HepG2 (cell line): ENCODE measurements at regions not wholly inside any gene's neighbourhood (a gene's known extent, or its start where the extent isn't known, plus 50 kb on each side); places are given as distances from the start of the nearest gene placed in this dataset.

ENCODE experiments used
- ATAC-seq: fragments of 200-7000 bp; cut with Tn5 transposase; 3 replicates; pipeline ENCODE4 v1.9.1; 2020; ENCODE audit warnings: mild to moderate bottlenecking, moderate library complexity
- BruUV-seq: library from RNA; stranded (reverse); fragments of 400-500 nt; replicated peaks from 2 replicates; lab custom pipeline; 2021; lab: Mats Ljungman, UMichigan
- CTCF ChIA-PET: fragments of 300-600 bp; formaldehyde crosslinking; extraction: SDS; loops from one replicate; lab custom pipeline; 2021; ENCODE audit warnings: low total read pairs, inconsistent platforms, low intra/inter-chr PET ratio; lab: Yijun Ruan, JAX
- POLR2A ChIA-PET: fragments of 350-600 bp; sonication (Branson Sonifier 250); formaldehyde crosslinking; loops from one replicate; lab custom pipeline; 2020; ENCODE audit warnings: antibody characterized with exemption, inconsistent platforms; lab: Yijun Ruan, JAX
- DNase-seq: peaks from one replicate; pipeline ENCODE4 v3.0.0-alpha.2; 2015; ENCODE audit warnings: low spot score
- FAIRE-seq: peaks from 3 replicates; lab custom pipeline; 2011; peaks lifted over from hg19 to GRCh38; lab: Jason Lieb, UNC
- H2AFZ ChIP-seq: one replicate; pipeline ENCODE4 v1.6.1; 2011; ENCODE audit warnings: low read length, inconsistent platforms
- H3K27ac ChIP-seq: fragments of 300-600 bp; 3 replicates; pipeline ENCODE4 v1.8.0; 2011; ENCODE audit warnings: mixed run types, mild to moderate bottlenecking, mixed read lengths, low read length, inconsistent platforms; ENCODE audit not compliant: insufficient read depth; ENCODE audit errors: extremely low read length
- H3K27me3 ChIP-seq, 2 experiments: fragments of 200-600 bp in 1 of 2; 2 replicates in 1 of 2; 3 replicates in 1 of 2; pipeline versions ENCODE4 v1.6.0 to v1.8.0; 2011; ENCODE audit warnings: low read length in 2 of 2, mild to moderate bottlenecking in 2 of 2, moderate library complexity in 2 of 2, inconsistent platforms in 1 of 2; ENCODE audit not compliant: insufficient read depth in 2 of 2, control insufficient read depth in 1 of 2
- H3K36me3 ChIP-seq, 2 experiments: fragments of 200-600 bp in 1 of 2; replicated peaks in 1 of 2; 2 replicates in 1 of 2; 3 replicates in 1 of 2; pipeline versions ENCODE4 v1.5.1 to v1.8.0; 2011; ENCODE audit warnings: low read length in 2 of 2, inconsistent platforms in 1 of 2; ENCODE audit not compliant: insufficient read depth in 2 of 2, control insufficient read depth in 1 of 2
- H3K4me1 ChIP-seq: 2 replicates; pipeline ENCODE4 v1.5.1; 2012; ENCODE audit warnings: low read length, inconsistent platforms; ENCODE audit not compliant: insufficient read depth
- H3K4me2 ChIP-seq: 2 replicates; pipeline ENCODE4 v1.6.0; 2011; ENCODE audit warnings: low read depth, low read length, inconsistent platforms
- H3K4me3 ChIP-seq, 3 experiments: fragments of 200-600 bp in 1 of 3; sonication (generic), shearing (Covaris generic) in 1 of 3; replicated peaks in 1 of 3; 2 replicates each; pipeline ENCODE4 v1.5.1; 2011 to 2016; ENCODE audit warnings: low read length in 3 of 3, inconsistent platforms in 2 of 3, low read depth in 2 of 3, mild to moderate bottlenecking in 2 of 3, control low read depth in 1 of 3, mixed read lengths in 1 of 3; ENCODE audit not compliant: insufficient read depth in 1 of 3
- H3K79me2 ChIP-seq: one replicate; pipeline ENCODE4 v1.6.1; 2011; ENCODE audit warnings: low read length, inconsistent platforms; ENCODE audit not compliant: insufficient read depth
- H3K9ac ChIP-seq: 2 replicates; pipeline ENCODE4 v1.6.0; 2011; ENCODE audit warnings: mild to moderate bottlenecking, low read depth, low read length, inconsistent platforms; ENCODE audit not compliant: insufficient read depth
- H3K9me3 ChIP-seq: 2 replicates; pipeline ENCODE4 v1.5.1; 2012; ENCODE audit warnings: mild to moderate bottlenecking, low read length
- H4K20me1 ChIP-seq: 2 replicates; pipeline ENCODE4 v1.6.0; 2011; ENCODE audit warnings: inconsistent platforms, mild to moderate bottlenecking, low read length, moderate library complexity; ENCODE audit not compliant: insufficient read depth
- AGO2 ChIP-seq: fragments of 200-400 bp; formaldehyde crosslinking; optimal IDR thresholded peaks from 2 replicates; pipeline ENCODE3; 2017; ENCODE audit warnings: mild to moderate bottlenecking, low read depth, low read length, moderate library complexity
- BORCS8-MEF2B ChIP-seq: sonication (generic); formaldehyde crosslinking; IDR thresholded peaks from 2 replicates; pipeline ENCODE4 v1.8.0; 2022; ENCODE audit warnings: mild to moderate bottlenecking, missing genetic modification reagents
- ELF3 ChIP-seq: IDR thresholded peaks from 2 replicates; pipeline ENCODE4 v1.6.1; 2016; ENCODE audit warnings: missing genetic modification reagents, missing compliant biosample characterization
- MAZ ChIP-seq, 2 experiments: sonication (generic) in 1 of 2; formaldehyde crosslinking in 1 of 2; IDR thresholded peaks; 2 replicates each; pipeline versions ENCODE4 v1.5.0 to v1.6.1; 2012 to 2020; ENCODE audit warnings: low read depth in 2 of 2, mild to moderate bottlenecking in 2 of 2, borderline replicate concordance in 1 of 2, improper control_type of control experiment in 1 of 2, low read length in 1 of 2, missing genetic modification reagents in 1 of 2, moderate library complexity in 1 of 2
- SALL2 ChIP-seq: sonication (generic); formaldehyde crosslinking; IDR thresholded peaks from 2 replicates; pipeline ENCODE4 v1.8.1; 2023; ENCODE audit warnings: mild to moderate bottlenecking, missing genetic modification reagents, inconsistent platforms
- U2AF1 ChIP-seq: fragments of 200-400 bp; formaldehyde crosslinking; optimal IDR thresholded peaks from 2 replicates; pipeline ENCODE3; 2017; ENCODE audit warnings: mild to moderate bottlenecking, low read depth, low read length
- ZNF550 ChIP-seq: sonication (generic); formaldehyde crosslinking; IDR thresholded peaks from 2 replicates; pipeline ENCODE4 v1.4.0; 2020; ENCODE audit warnings: mild to moderate bottlenecking, missing genetic modification reagents, borderline replicate concordance
- ZNF800 ChIP-seq: sonication (generic); formaldehyde crosslinking; IDR thresholded peaks from 2 replicates; pipeline ENCODE4 v1.4.0; 2020; ENCODE audit warnings: missing genetic modification reagents
- WGBS: methylation state at CpG from one replicate; pipeline ENCODE4 v1.1.6; 2017; ENCODE audit warnings: low lambda C conversion rate; 5-methylcytosine and 5-hydroxymethylcytosine counted together
- in situ Hi-C: cut with HindIII; loops from 2 replicates; pipeline ENCODE4 v1.10.0; 2017; ENCODE audit warnings: low pct_unique_long_range_greater_than_20kb; ENCODE audit not compliant: extremely low pct_ligation_motif_present
- intact Hi-C: fragments of 100-400 bp; cut with micrococcal nuclease; formaldehyde crosslinking; loops from one replicate; pipeline ENCODE4 v1.10.0; 2022; ENCODE audit not compliant: unreplicated experiment
- TF ChIP-seq, protein P1 (sequence below): sonication (generic); formaldehyde crosslinking; IDR thresholded peaks from 2 replicates; pipeline ENCODE4 v1.5.0; 2020; ENCODE audit warnings: missing genetic modification reagents
- TF ChIP-seq, protein P2 (sequence below), 2 experiments: fragments of 450-650 bp in 1 of 2; sonication (generic) in 1 of 2; formaldehyde crosslinking in 1 of 2; IDR thresholded peaks; 2 replicates each; pipeline versions ENCODE4 v1.6.1 to v1.8.0; 2016 to 2022; ENCODE audit warnings: antibody characterized with exemption in 1 of 2, mild to moderate bottlenecking in 1 of 2, missing genetic modification reagents in 1 of 2

DNA sequence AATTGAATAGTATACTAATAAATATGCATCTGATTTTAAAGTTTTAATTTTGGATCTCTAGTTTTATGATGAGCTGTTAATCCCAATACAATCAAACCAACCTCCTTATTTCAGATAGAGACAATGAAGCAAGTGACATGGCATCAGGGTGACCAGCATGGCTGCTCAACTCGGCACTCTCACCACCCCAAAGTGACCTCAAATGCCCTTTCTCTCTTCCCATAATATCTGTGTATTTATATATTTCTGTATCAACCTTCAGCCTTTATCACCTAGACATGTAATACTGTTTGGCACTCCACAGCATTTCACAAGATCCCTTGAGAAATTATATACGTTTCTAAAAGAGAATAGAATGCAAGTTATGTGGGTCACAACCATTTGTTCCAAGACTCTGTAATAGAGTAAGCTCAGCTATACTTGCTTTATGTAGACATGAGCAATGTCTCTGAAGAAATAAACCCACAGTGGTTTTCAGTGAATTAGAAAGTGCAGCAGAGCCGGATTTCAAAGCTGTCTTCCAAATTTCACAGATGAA lies 1623.2 kb upstream of the PABPC4L start:
- BruUV-seq = no TSS peak
- Histone ChIP-seq H2AFZ (no peak overlapping the region), H3K9ac (no peak overlapping the region), H3K27me3 (no peaks in the 10 kb centered on the region), H3K36me3 (no peaks in the 10 kb centered on the region), H3K4me3 (no peak overlapping the region), H4K20me1 (no peaks in the 10 kb centered on the region), H3K4me2 (no peak overlapping the region), H3K79me2 (no peaks in the 10 kb centered on the region), H3K27ac (no peak overlapping the region), H3K4me1 (no peaks in the 10 kb centered on the region), H3K9me3 (no peaks in the 10 kb centered on the region)
- no peak for FAIRE-seq
- DNase-seq = no peak
- WGBS = 2% methylated on average over 3 of the region's 3 CpGs
- intact Hi-C loops = no loop called here
- no peak for ATAC-seq
- CTCF ChIA-PET = no interaction called here
- in situ Hi-C loops = no loop called here
- POLR2A ChIA-PET = no interaction called here
- TF ChIP-seq U2AF1 = no peak
- TF ChIP-seq, protein P1, sequence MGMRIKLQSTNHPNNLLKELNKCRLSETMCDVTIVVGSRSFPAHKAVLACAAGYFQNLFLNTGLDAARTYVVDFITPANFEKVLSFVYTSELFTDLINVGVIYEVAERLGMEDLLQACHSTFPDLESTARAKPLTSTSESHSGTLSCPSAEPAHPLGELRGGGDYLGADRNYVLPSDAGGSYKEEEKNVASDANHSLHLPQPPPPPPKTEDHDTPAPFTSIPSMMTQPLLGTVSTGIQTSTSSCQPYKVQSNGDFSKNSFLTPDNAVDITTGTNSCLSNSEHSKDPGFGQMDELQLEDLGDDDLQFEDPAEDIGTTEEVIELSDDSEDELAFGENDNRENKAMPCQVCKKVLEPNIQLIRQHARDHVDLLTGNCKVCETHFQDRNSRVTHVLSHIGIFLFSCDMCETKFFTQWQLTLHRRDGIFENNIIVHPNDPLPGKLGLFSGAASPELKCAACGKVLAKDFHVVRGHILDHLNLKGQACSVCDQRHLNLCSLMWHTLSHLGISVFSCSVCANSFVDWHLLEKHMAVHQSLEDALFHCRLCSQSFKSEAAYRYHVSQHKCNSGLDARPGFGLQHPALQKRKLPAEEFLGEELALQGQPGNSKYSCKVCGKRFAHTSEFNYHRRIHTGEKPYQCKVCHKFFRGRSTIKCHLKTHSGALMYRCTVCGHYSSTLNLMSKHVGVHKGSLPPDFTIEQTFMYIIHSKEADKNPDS (CRISPR knock-in tag) = no peak
- TF ChIP-seq SALL2 = no peak
- no peak for TF ChIP-seq BORCS8-MEF2B (CRISPR knock-in tag)
- TF ChIP-seq, protein P2, sequence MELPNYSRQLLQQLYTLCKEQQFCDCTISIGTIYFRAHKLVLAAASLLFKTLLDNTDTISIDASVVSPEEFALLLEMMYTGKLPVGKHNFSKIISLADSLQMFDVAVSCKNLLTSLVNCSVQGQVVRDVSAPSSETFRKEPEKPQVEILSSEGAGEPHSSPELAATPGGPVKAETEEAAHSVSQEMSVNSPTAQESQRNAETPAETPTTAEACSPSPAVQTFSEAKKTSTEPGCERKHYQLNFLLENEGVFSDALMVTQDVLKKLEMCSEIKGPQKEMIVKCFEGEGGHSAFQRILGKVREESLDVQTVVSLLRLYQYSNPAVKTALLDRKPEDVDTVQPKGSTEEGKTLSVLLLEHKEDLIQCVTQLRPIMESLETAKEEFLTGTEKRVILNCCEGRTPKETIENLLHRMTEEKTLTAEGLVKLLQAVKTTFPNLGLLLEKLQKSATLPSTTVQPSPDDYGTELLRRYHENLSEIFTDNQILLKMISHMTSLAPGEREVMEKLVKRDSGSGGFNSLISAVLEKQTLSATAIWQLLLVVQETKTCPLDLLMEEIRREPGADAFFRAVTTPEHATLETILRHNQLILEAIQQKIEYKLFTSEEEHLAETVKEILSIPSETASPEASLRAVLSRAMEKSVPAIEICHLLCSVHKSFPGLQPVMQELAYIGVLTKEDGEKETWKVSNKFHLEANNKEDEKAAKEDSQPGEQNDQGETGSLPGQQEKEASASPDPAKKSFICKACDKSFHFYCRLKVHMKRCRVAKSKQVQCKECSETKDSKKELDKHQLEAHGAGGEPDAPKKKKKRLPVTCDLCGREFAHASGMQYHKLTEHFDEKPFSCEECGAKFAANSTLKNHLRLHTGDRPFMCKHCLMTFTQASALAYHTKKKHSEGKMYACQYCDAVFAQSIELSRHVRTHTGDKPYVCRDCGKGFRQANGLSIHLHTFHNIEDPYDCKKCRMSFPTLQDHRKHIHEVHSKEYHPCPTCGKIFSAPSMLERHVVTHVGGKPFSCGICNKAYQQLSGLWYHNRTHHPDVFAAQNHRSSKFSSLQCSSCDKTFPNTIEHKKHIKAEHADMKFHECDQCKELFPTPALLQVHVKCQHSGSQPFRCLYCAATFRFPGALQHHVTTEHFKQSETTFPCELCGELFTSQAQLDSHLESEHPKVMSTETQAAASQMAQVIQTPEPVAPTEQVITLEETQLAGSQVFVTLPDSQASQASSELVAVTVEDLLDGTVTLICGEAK (IDR thresholded peaks at IDR 0.05) = no peak
- TF ChIP-seq, protein P2 (CRISPR knock-in tag; IDR thresholded peaks at IDR 0.05) = no peak
- no peak for TF ChIP-seq MAZ (IDR thresholded peaks at IDR 0.05; ENCODE audit: borderline replicate concordance, low read depth, low read length)
- TF ChIP-seq MAZ (CRISPR knock-in tag; IDR thresholded peaks at IDR 0.05; ENCODE audit: low read depth) = no peak
- no peak for TF ChIP-seq ELF3 (CRISPR knock-in tag)
- TF ChIP-seq ZNF550 (CRISPR knock-in tag) = no peak
- no peak for TF ChIP-seq AGO2
- no peak for TF ChIP-seq ZNF800 (CRISPR knock-in tag)
